GM21737 (cell line): ENCODE measurements at regions not wholly inside any gene's neighbourhood (a gene's known extent, or its start where the extent isn't known, plus 50 kb on each side); places are given as distances from the start of the nearest gene placed in this dataset.
A peak's percentile ranks its signal among the peaks of the same experiment; 100 is the strongest.
"Not testable (repeated sequence)": the region's sequence is repeated elsewhere in the genome, so short reads cannot be mapped to it uniquely, and the experiment has no call there.

Experiments used
- ATAC-seq: cut with Tn5 transposase; IDR thresholded peaks from one replicate; pipeline ENCODE4 v1.9.1; 2021; ENCODE audit warnings: mild to moderate bottlenecking, moderate library complexity; ENCODE audit not compliant: unreplicated experiment

GRCh38 chr6:141118991-141119390 is 1013.7 kb upstream of the GJE1 start:
- no peak for ATAC-seq

- ATAC-seq: no peak
These were observed 1014.9 kb upstream of the GJE1 start for GRCh38 chr6:141117874-141118273.

DNA sequence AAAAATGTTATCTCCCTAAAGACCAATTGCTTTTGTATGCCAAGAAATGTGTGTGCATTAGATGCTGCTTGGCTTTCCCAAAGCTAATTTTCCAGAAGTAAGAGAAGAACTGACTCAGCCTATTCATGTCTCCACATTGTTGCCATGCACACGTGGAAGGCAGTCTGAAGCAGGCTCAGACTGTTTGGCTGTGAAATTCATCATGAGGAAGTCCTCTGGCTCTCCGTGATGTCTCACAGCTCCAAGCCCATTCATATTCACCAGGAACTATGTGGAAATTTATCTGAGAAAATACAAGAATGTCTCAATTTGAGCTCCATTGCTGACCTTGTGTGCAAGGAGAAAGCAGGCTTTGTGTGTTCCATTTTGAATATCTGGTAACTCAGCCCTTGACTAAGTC is 1022.2 kb upstream of the GJE1 start:
- ATAC-seq: no peak

DNA sequence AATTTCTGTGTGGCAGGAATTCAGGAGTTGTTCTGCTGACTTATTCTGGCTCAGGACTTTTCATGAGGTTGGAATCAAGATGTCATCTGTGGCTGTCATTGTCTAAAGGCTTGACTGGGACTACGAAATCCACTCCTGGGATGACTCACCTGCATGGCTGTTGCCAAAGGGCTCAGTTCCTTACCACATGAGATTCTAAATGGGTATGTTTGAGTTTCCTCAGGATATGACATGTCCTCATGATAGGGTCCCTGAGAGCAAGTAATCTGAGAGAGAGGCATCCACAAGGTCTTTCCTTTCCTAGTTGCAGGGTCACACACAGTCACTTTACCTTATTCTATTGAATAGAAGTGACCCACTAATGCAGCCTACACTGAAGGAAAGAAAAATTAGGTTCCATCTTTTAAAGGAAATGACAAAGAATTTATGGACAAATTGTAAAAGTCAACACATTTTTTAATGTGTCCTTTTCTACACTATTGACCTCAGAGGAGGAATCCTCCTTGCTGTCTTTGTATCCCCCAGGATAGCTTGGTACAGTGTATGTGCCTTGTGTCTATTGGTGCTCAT is 1025.0 kb upstream of the GJE1 start:
- ATAC-seq: no peak

- no peak for ATAC-seq
These were observed 1027.2 kb upstream of the GJE1 start for GRCh38 chr6:141105481-141105880.

DNA sequence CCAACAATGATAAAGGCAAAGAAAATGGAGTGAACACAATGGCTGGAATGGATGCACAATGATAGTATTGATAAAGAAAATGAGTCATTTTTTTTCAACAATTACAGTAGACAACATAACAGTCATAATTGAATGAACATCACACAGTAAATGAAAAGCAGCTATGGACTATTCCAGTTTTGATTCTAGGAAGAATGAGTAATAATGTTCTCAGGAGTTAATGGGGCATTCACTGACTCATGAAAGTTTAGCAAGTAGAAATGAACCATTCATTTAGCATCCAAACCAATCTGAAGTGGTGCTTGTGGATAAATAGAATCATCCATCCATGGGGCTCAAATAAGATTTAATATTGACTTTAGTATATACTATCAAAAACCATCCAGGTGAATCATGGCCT is 1029.5 kb upstream of the GJE1 start:
- ATAC-seq: no peak

DNA sequence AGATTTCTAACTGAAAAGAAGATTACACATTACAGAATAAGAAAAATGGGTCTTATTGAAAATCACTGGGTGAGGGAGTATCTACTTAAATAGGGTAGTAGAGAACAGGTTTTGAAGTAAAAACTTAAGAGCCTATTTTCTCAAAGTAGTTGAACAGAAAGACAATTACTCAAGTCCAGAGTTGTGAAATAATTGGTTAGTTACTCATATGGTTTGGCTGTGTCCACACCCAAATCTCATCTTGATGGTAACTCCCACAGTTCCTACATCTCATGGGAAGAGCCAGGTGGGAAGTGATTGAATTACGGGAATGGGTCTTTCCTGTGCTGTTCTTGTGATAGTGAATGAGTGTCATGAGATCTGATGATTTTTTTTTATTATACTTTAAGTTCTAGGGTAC is 1035.3 kb upstream of the GJE1 start:
- ATAC-seq: no peak

GRCh38 chr6:141095308-141095707 is 1037.4 kb upstream of the GJE1 start:
- ATAC-seq: no peak

GRCh38 chr6:141088171-141088570 is 1044.6 kb upstream of the GJE1 start:
- ATAC-seq: no peak

GRCh38 chr6:141077355-141078333 is 1055.1 kb upstream of the GJE1 start:
- peak; percentile 93 for ATAC-seq

DNA sequence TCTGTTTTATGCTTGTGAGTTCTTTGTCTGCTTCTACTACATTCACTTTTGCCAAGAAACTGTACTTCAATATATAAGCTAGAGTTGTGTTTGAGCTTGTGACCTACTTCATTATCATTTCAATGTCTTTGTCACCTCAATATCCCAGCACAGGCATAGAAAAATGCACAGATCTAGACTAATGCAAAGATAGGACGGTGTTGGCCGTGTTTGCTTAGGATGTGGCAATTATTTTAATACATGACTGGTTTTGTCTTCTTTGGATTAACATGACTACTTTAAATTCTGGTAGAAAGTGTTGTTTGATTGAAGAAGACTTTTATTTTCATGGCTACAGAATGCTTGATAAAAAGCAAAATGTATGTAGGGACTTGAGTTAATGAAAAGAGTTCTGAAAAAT is 1075.0 kb upstream of the GJE1 start:
- no peak for ATAC-seq

GRCh38 chr6:141056945-141057625 is 1075.6 kb upstream of the GJE1 start:
- ATAC-seq: no peak

GRCh38 chr6:141050471-141050870 is 1082.3 kb upstream of the GJE1 start:
- ATAC-seq: no peak

GRCh38 chr6:141048451-141048850 is 1084.3 kb upstream of the GJE1 start:
- ATAC-seq: no peak

DNA sequence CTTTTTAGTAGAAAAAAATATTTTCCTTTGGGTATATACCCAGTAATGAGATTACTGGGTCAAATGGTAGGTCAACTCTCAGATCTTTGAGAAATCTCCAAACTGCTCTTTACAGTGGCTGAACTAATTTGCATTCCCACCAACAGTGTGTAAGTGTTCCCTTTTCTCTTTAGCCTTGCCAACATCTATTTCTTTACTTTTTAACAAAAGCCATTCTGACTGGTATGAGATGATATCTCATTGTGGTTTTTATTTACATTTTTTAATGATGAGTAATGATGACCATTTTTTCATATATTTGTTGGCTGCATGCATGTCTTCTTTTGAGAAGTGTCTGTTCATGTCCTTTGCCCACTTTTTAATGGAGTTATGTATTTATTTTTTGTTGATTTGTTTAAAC is 1086.2 kb upstream of the GJE1 start:
- not testable (repeated sequence) for ATAC-seq

- no peak for ATAC-seq
These were observed 1091.1 kb upstream of the GJE1 start for GRCh38 chr6:141041596-141042087.

GRCh38 chr6:141035312-141036200 is 1097.2 kb upstream of the GJE1 start:
- no peak for ATAC-seq

GRCh38 chr6:141033101-141033500 is 1099.6 kb upstream of the GJE1 start:
- no peak for ATAC-seq

DNA sequence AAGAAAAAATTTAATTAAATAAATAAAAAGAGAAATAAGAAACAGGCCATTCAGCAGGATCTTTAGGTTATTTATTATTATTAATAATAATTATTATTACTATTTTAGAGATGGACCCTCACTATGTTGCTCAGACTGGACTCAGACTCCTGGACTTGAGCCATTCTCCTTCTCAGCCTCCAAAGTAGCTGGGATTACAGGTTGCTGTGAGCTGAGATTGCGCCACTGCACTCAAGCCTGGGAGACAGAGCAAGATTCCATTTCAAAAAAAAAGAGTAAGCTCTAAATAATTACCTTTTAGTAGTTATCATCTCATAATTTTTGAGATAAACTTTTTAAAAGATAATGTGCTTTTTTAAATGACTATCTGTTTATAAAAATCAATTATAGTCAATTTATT is 1102.8 kb upstream of the GJE1 start:
- no peak for ATAC-seq

DNA sequence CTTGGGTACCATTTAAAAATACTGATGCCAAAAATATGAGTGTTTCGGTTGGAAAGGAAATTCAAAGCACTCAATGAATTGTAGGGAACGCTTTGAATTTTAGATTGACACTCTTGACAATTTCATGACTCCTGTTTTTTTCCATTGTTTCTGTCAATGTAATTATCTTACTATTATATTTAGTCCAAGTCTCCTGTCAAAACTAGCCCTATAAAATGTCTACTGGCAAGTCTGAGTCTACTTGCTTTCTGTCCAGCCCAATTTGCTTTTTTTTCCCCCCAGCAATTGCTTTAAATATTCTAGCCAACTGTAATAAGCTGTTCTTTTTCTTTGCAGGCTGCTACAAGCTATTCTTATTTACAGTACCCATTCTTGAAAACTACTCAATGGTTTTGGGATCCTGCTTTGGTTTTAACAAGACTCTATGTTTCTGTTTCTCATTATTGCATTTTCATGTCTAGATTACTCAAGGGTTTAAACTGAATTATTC is 1103.9 kb upstream of the GJE1 start:
- no peak for ATAC-seq
